ENCODE measurements at regions not wholly inside any gene's neighbourhood (a gene's known extent, or its start where the extent isn't known, plus 50 kb on each side); places are given as distances from the start of the nearest gene placed in this dataset.
"Not testable (repeated sequence)": the region's sequence is repeated elsewhere in the genome, so short reads cannot be mapped to it uniquely, and the experiment has no call there.

GRCh38 chr13:59279028-59279427 lies 884.7 kb downstream of the DIAPH3 start:
- no peaks in the 10 kb centered on the region for H3K36me3 Mint-ChIP-seq
- Histone ChIP-seq H3K4me1 (ENCODE audit: control insufficient read depth, insufficient read depth, low read length, poor library complexity, severe bottlenecking) (no peaks in the 10 kb centered on the region), H3K4me3 (ENCODE audit: low read depth, low read length) (no peak overlapping the region), H3K27me3 (ENCODE audit: control insufficient read depth, insufficient read depth, low read length) (no peaks in the 10 kb centered on the region), H3K9me3 (ENCODE audit: control insufficient read depth in 2 of 2, low read length in 2 of 2) (no peaks in the 10 kb centered on the region), H3K36me3 (ENCODE audit: control insufficient read depth, insufficient read depth, low read length) (no peaks in the 10 kb centered on the region), H3K27ac (ENCODE audit: insufficient read depth, low read length, poor library complexity, severe bottlenecking) (no peak overlapping the region)
- ATAC-seq (ENCODE audit: low read depth in 2 of 2) (no peak), DNase-seq (no peak)
- H3K27ac Mint-ChIP-seq = no peak overlapping the region
- no peaks in the 10 kb centered on the region for H3K27me3 Mint-ChIP-seq
- H3K9me3 Mint-ChIP-seq = peaks cover 0 to 5% (median 0%) of the 10 kb centered on the region in 7 donors
- no peak overlapping the region for H3K4me3 Mint-ChIP-seq
- no peaks in the 10 kb centered on the region for H3K4me1 Mint-ChIP-seq

- H3K4me3 ChIP-seq (ENCODE audit: low read depth, low read length) = no peak overlapping the region
- no peaks in the 10 kb centered on the region for H3K27me3 ChIP-seq (ENCODE audit: control insufficient read depth, insufficient read depth, low read length)
- Mint-ChIP-seq H3K27me3 (no peaks in the 10 kb centered on the region), H3K9me3 (peaks cover 0 to 5% (median 0%) of the 10 kb centered on the region in 7 donors), H3K36me3 (no peaks in the 10 kb centered on the region), H3K27ac (no peak overlapping the region), H3K4me1 (no peaks in the 10 kb centered on the region), H3K4me3 (no peak overlapping the region)
- H3K27ac ChIP-seq (ENCODE audit: insufficient read depth, low read length, poor library complexity, severe bottlenecking) = no peak overlapping the region
- H3K4me1 ChIP-seq (ENCODE audit: control insufficient read depth, insufficient read depth, low read length, poor library complexity, severe bottlenecking) = no peaks in the 10 kb centered on the region
- H3K9me3 ChIP-seq (ENCODE audit: control insufficient read depth in 2 of 2, low read length in 2 of 2) = no peaks in the 10 kb centered on the region
- ATAC-seq (ENCODE audit: low read depth in 2 of 2) = no peak
- H3K36me3 ChIP-seq (ENCODE audit: control insufficient read depth, insufficient read depth, low read length) = no peaks in the 10 kb centered on the region
- DNase-seq = no peak
Observed at GRCh38 chr13:59279576-59279975, 884.2 kb downstream of the DIAPH3 start.

- Histone ChIP-seq H3K9me3 (ENCODE audit: control insufficient read depth in 2 of 2, low read length in 2 of 2) (no peaks in the 10 kb centered on the region), H3K4me3 (ENCODE audit: low read depth, low read length) (no peak overlapping the region), H3K27me3 (ENCODE audit: control insufficient read depth, insufficient read depth, low read length) (no peaks in the 10 kb centered on the region), H3K4me1 (ENCODE audit: control insufficient read depth, insufficient read depth, low read length, poor library complexity, severe bottlenecking) (no peaks in the 10 kb centered on the region), H3K27ac (ENCODE audit: insufficient read depth, low read length, poor library complexity, severe bottlenecking) (no peak overlapping the region), H3K36me3 (ENCODE audit: control insufficient read depth, insufficient read depth, low read length) (no peaks in the 10 kb centered on the region)
- Mint-ChIP-seq H3K36me3 (no peaks in the 10 kb centered on the region), H3K27me3 (no peaks in the 10 kb centered on the region), H3K4me3 (no peak overlapping the region), H3K27ac (no peak overlapping the region), H3K4me1 (no peaks in the 10 kb centered on the region), H3K9me3 (peaks cover 0 to 4% (median 0%) of the 10 kb centered on the region in 7 donors)
- no peak for ATAC-seq (ENCODE audit: low read depth in 2 of 2)
- no peak for DNase-seq
Observed at GRCh38 chr13:59280297-59280696, 883.4 kb downstream of the DIAPH3 start.

- DNase-seq = no peak
- Histone ChIP-seq H3K27ac (ENCODE audit: insufficient read depth, low read length, poor library complexity, severe bottlenecking) (no peak overlapping the region), H3K4me1 (ENCODE audit: control insufficient read depth, insufficient read depth, low read length, poor library complexity, severe bottlenecking) (no peaks in the 10 kb centered on the region), H3K4me3 (ENCODE audit: low read depth, low read length) (no peak overlapping the region), H3K9me3 (ENCODE audit: control insufficient read depth in 2 of 2, low read length in 2 of 2) (no peaks in the 10 kb centered on the region), H3K27me3 (ENCODE audit: control insufficient read depth, insufficient read depth, low read length) (no peaks in the 10 kb centered on the region), H3K36me3 (ENCODE audit: control insufficient read depth, insufficient read depth, low read length) (no peaks in the 10 kb centered on the region)
- H3K9me3 Mint-ChIP-seq = peaks cover 0 to 2% (median 0%) of the 10 kb centered on the region in 7 donors
- no peaks in the 10 kb centered on the region for H3K36me3 Mint-ChIP-seq
- H3K4me1 Mint-ChIP-seq = no peaks in the 10 kb centered on the region
- no peaks in the 10 kb centered on the region for H3K27me3 Mint-ChIP-seq
- no peak overlapping the region for H3K27ac Mint-ChIP-seq
- no peak for ATAC-seq (ENCODE audit: low read depth in 2 of 2)
- H3K4me3 Mint-ChIP-seq = no peak overlapping the region
Observed at GRCh38 chr13:59281453-59281852, 882.3 kb downstream of the DIAPH3 start.

GRCh38 chr13:59292240-59292639 lies 871.5 kb downstream of the DIAPH3 start:
- not testable (repeated sequence) for H3K27ac ChIP-seq (ENCODE audit: insufficient read depth, low read length, poor library complexity, severe bottlenecking); H3K27ac Mint-ChIP-seq; DNase-seq; H3K4me3 ChIP-seq (ENCODE audit: low read depth, low read length); H3K9me3 ChIP-seq (ENCODE audit: control insufficient read depth in 2 of 2, low read length in 2 of 2); H3K4me3 Mint-ChIP-seq; H3K27me3 ChIP-seq (ENCODE audit: control insufficient read depth, insufficient read depth, low read length); H3K36me3 ChIP-seq (ENCODE audit: control insufficient read depth, insufficient read depth, low read length); H3K4me1 Mint-ChIP-seq; H3K27me3 Mint-ChIP-seq; ATAC-seq (ENCODE audit: low read depth in 2 of 2); H3K4me1 ChIP-seq (ENCODE audit: control insufficient read depth, insufficient read depth, low read length, poor library complexity, severe bottlenecking); H3K36me3 Mint-ChIP-seq
- H3K9me3 Mint-ChIP-seq = peaks cover 0 to 16% (median 2%) of the 10 kb centered on the region in 7 donors

GRCh38 chr13:59299584-59299983 lies 864.1 kb downstream of the DIAPH3 start:
- H3K36me3 Mint-ChIP-seq = no peaks in the 10 kb centered on the region
- H3K4me3 ChIP-seq (ENCODE audit: low read depth, low read length) = no peak overlapping the region
- H3K27me3 Mint-ChIP-seq = no peaks in the 10 kb centered on the region
- no peak overlapping the region for H3K27ac Mint-ChIP-seq
- H3K27me3 ChIP-seq (ENCODE audit: control insufficient read depth, insufficient read depth, low read length) = no peaks in the 10 kb centered on the region
- H3K27ac ChIP-seq (ENCODE audit: insufficient read depth, low read length, poor library complexity, severe bottlenecking) = no peak overlapping the region
- H3K36me3 ChIP-seq (ENCODE audit: control insufficient read depth, insufficient read depth, low read length) = no peaks in the 10 kb centered on the region
- H3K4me3 Mint-ChIP-seq = no peak overlapping the region
- no peaks in the 10 kb centered on the region for H3K4me1 ChIP-seq (ENCODE audit: control insufficient read depth, insufficient read depth, low read length, poor library complexity, severe bottlenecking)
- ATAC-seq (ENCODE audit: low read depth in 2 of 2) (no peak), DNase-seq (no peak)
- no peaks in the 10 kb centered on the region for H3K9me3 ChIP-seq (ENCODE audit: control insufficient read depth in 2 of 2, low read length in 2 of 2)
- H3K4me1 Mint-ChIP-seq = no peaks in the 10 kb centered on the region
- H3K9me3 Mint-ChIP-seq = peaks cover 0 to 12% (median 4%) of the 10 kb centered on the region in 7 donors

- Mint-ChIP-seq H3K27ac (no peak overlapping the region), H3K4me3 (no peak overlapping the region), H3K9me3 (peaks cover 0 to 12% (median 4%) of the 10 kb centered on the region in 7 donors), H3K27me3 (no peaks in the 10 kb centered on the region), H3K4me1 (no peaks in the 10 kb centered on the region), H3K36me3 (no peaks in the 10 kb centered on the region)
- Histone ChIP-seq H3K36me3 (ENCODE audit: control insufficient read depth, insufficient read depth, low read length) (no peaks in the 10 kb centered on the region), H3K9me3 (ENCODE audit: control insufficient read depth in 2 of 2, low read length in 2 of 2) (no peaks in the 10 kb centered on the region), H3K4me1 (ENCODE audit: control insufficient read depth, insufficient read depth, low read length, poor library complexity, severe bottlenecking) (no peaks in the 10 kb centered on the region), H3K27me3 (ENCODE audit: control insufficient read depth, insufficient read depth, low read length) (no peaks in the 10 kb centered on the region), H3K4me3 (ENCODE audit: low read depth, low read length) (no peak overlapping the region), H3K27ac (ENCODE audit: insufficient read depth, low read length, poor library complexity, severe bottlenecking) (no peak overlapping the region)
- no peak for DNase-seq
- no peak for ATAC-seq (ENCODE audit: low read depth in 2 of 2)
Observed at GRCh38 chr13:59300355-59301173, 863.2 kb downstream of the DIAPH3 start.

- H3K4me3 Mint-ChIP-seq = no peak overlapping the region
- Histone ChIP-seq H3K27me3 (ENCODE audit: control insufficient read depth, insufficient read depth, low read length) (no peaks in the 10 kb centered on the region), H3K4me1 (ENCODE audit: control insufficient read depth, insufficient read depth, low read length, poor library complexity, severe bottlenecking) (no peaks in the 10 kb centered on the region), H3K36me3 (ENCODE audit: control insufficient read depth, insufficient read depth, low read length) (no peaks in the 10 kb centered on the region), H3K4me3 (ENCODE audit: low read depth, low read length) (no peak overlapping the region), H3K27ac (ENCODE audit: insufficient read depth, low read length, poor library complexity, severe bottlenecking) (no peak overlapping the region), H3K9me3 (ENCODE audit: control insufficient read depth in 2 of 2, low read length in 2 of 2) (no peaks in the 10 kb centered on the region)
- H3K27ac Mint-ChIP-seq = no peak overlapping the region
- no peak for DNase-seq
- peaks cover 2% of the 10 kb centered on the region for H3K27me3 Mint-ChIP-seq
- H3K9me3 Mint-ChIP-seq = peaks cover 0 to 7% (median 4%) of the 10 kb centered on the region in 7 donors
- no peaks in the 10 kb centered on the region for H3K4me1 Mint-ChIP-seq
- no peak for ATAC-seq (ENCODE audit: low read depth in 2 of 2)
- no peaks in the 10 kb centered on the region for H3K36me3 Mint-ChIP-seq
Observed at GRCh38 chr13:59301174-59301567, 862.6 kb downstream of the DIAPH3 start.
